Tibial nerve (tissue), 4 donors: ENCODE measurements at regions not wholly inside any gene's neighbourhood (a gene's known extent, or its start where the extent isn't known, plus 50 kb on each side); places are given as distances from the start of the nearest gene placed in this dataset.

Source experiments
- DNase-seq, 2 donors: peaks; one replicate each; pipeline ENCODE4 v3.0.0-alpha.2; 2019; ENCODE audit warnings: low spot score in 2 of 2
- H3K27ac ChIP-seq, 4 donors: fragments of 200-600 bp; sonication (generic) in 3 of 4; one replicate each; pipeline ENCODE4 v1.5.1; 2017 to 2019; ENCODE audit warnings: mild to moderate bottlenecking in 1 of 4
- H3K27me3 ChIP-seq, 2 donors: fragments of 200-600 bp; sonication (generic) in 1 of 2; one replicate each; pipeline versions ENCODE4 v1.5.1 to v1.6.0; 2017 to 2019
- H3K36me3 ChIP-seq, 3 donors: fragments of 200-600 bp; sonication (generic); one replicate each; pipeline ENCODE4 v1.5.1; 2018 to 2019
- H3K4me1 ChIP-seq, 4 donors: fragments of 200-600 bp; sonication (generic) in 3 of 4; one replicate each; pipeline ENCODE4 v1.5.1; 2017 to 2019
- H3K4me3 ChIP-seq, 4 donors: fragments of 200-600 bp; sonication (generic) in 3 of 4; one replicate each; pipeline ENCODE4 v1.5.1; 2017 to 2019; ENCODE audit warnings: mild to moderate bottlenecking in 1 of 4, moderate library complexity in 1 of 4
- H3K9me3 ChIP-seq, 4 donors: fragments of 200-600 bp; sonication (generic) in 3 of 4; one replicate each; pipeline ENCODE4 v1.5.1; 2017 to 2019
- EP300 ChIP-seq, 2 donors: sonication (generic); formaldehyde crosslinking; IDR thresholded peaks; one replicate each; pipeline ENCODE4 v1.6.1; 2017; ENCODE audit warnings: antibody characterized with exemption in 2 of 2, mild to moderate bottlenecking in 1 of 2
- POLR2A ChIP-seq, 2 donors: fragments of 450-650 bp; IDR thresholded peaks; one replicate each; pipeline ENCODE4 v1.6.1; 2017; ENCODE audit warnings: antibody characterized with exemption in 2 of 2, mild to moderate bottlenecking in 2 of 2, moderate library complexity in 2 of 2
- WGBS, 2 donors: methylation state at CpG; one replicate each; pipeline ENCODE4 v1.1.5; 2018; 5-methylcytosine and 5-hydroxymethylcytosine counted together
- TF ChIP-seq, protein P1 (sequence below), 5 experiments: fragments of 200-600 bp in 3 of 5; fragments of 450-650 bp in 2 of 5; sonication (generic) in 3 of 5; IDR thresholded peaks; one replicate each; pipeline ENCODE4 v1.5.1; 2016 to 2019; ENCODE audit warnings: antibody characterized with exemption in 5 of 5, mild to moderate bottlenecking in 3 of 5, moderate library complexity in 2 of 5

GRCh38 chr14:104271391-104271790 lies 133.0 kb downstream of the KIF26A start:
- TF ChIP-seq EP300 (IDR thresholded peaks at IDR 0.05) = no peak
- TF ChIP-seq, protein P1, sequence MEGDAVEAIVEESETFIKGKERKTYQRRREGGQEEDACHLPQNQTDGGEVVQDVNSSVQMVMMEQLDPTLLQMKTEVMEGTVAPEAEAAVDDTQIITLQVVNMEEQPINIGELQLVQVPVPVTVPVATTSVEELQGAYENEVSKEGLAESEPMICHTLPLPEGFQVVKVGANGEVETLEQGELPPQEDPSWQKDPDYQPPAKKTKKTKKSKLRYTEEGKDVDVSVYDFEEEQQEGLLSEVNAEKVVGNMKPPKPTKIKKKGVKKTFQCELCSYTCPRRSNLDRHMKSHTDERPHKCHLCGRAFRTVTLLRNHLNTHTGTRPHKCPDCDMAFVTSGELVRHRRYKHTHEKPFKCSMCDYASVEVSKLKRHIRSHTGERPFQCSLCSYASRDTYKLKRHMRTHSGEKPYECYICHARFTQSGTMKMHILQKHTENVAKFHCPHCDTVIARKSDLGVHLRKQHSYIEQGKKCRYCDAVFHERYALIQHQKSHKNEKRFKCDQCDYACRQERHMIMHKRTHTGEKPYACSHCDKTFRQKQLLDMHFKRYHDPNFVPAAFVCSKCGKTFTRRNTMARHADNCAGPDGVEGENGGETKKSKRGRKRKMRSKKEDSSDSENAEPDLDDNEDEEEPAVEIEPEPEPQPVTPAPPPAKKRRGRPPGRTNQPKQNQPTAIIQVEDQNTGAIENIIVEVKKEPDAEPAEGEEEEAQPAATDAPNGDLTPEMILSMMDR (IDR thresholded peaks at IDR 0.05) = no peak
- TF ChIP-seq POLR2A (IDR thresholded peaks at IDR 0.05) = no peak
- Histone ChIP-seq H3K4me1 (peaks cover 0 to 7% (median 0%) of the 10 kb centered on the region in 4 donors), H3K36me3 (no peaks in the 10 kb centered on the region), H3K9me3 (no peaks in the 10 kb centered on the region), H3K27me3 (no peaks in the 10 kb centered on the region), H3K4me3 (no peak overlapping the region), H3K27ac (no peak overlapping the region)
- WGBS, 2 donors = 40 to 42% methylated on average over 1 of the region's 1 CpG
- no peak for DNase-seq

DNA sequence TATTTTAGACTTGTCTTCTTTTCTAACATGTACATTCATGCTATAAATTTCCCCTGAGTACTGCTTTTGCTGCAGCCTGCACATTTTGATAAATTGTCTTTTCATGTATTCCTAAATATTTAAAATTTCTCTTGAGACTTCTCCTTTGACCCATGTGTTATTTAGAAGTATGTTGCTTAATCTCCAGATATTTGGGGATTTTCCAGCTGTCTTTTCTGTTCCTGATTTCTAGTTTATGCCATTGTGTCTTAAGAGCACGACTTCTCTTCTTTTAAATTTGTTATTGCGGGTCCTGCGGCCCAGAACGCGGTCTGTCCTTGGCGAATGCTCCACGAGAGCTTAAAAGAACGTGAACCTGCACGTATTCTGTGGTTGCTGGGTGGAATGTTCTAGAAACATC lies 136.4 kb downstream of the KIF26A start:
- 69 to 80% methylated on average over 9 of the region's 9 CpGs for WGBS, 2 donors
- Histone ChIP-seq H3K9me3 (no peaks in the 10 kb centered on the region), H3K4me1 (no peaks in the 10 kb centered on the region), H3K27ac (no peak overlapping the region), H3K4me3 (no peak overlapping the region), H3K27me3 (peaks cover 0 to 17% of the 10 kb centered on the region in 2 donors), H3K36me3 (no peaks in the 10 kb centered on the region)
- TF ChIP-seq, protein P1 (IDR thresholded peaks at IDR 0.05) = no peak
- TF ChIP-seq POLR2A (IDR thresholded peaks at IDR 0.05) = no peak
- TF ChIP-seq EP300 (IDR thresholded peaks at IDR 0.05) = no peak
- DNase-seq = no peak

GRCh38 chr14:104277416-104278213 lies 139.2 kb downstream of the KIF26A start:
- Histone ChIP-seq H3K27me3 (peaks cover 0 to 17% of the 10 kb centered on the region in 2 donors), H3K27ac (no peak overlapping the region), H3K4me3 (no peak overlapping the region), H3K9me3 (no peaks in the 10 kb centered on the region), H3K36me3 (no peaks in the 10 kb centered on the region), H3K4me1 (no peaks in the 10 kb centered on the region)
- WGBS, 2 donors = 81% methylated on average over 30 of the region's 30 CpGs
- DNase-seq = no peak
- TF ChIP-seq, protein P1 (IDR thresholded peaks at IDR 0.05) = no peak
- TF ChIP-seq POLR2A (IDR thresholded peaks at IDR 0.05) (no peak), EP300 (IDR thresholded peaks at IDR 0.05) (no peak)

DNA sequence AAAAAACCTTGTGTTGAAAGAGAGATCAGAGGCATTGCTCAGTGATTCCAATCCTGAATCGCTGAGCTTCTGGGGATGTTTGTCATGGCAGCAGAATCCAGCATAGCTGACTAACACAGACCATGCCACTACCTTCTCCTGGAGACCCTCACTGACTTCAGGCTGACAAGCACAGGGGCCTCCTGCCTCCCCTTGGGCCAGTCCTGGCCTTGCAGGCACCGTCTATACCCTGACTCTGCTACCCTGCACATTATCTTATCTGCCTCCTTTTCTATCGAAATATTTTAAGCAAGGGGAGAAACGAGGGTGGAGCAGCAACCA lies 139.8 kb downstream of the KIF26A start:
- Histone ChIP-seq H3K27me3 (peaks cover 0 to 21% of the 10 kb centered on the region in 2 donors), H3K4me1 (no peaks in the 10 kb centered on the region), H3K27ac (no peak overlapping the region), H3K9me3 (no peaks in the 10 kb centered on the region), H3K4me3 (no peak overlapping the region), H3K36me3 (no peaks in the 10 kb centered on the region)
- no peak for TF ChIP-seq EP300 (IDR thresholded peaks at IDR 0.05)
- TF ChIP-seq, protein P1 (IDR thresholded peaks at IDR 0.05) = no peak
- no peak for TF ChIP-seq POLR2A (IDR thresholded peaks at IDR 0.05)
- 86 to 93% methylated on average over 3 to 4 of the region's 4 CpGs for WGBS, 2 donors
- no peak for DNase-seq

DNA sequence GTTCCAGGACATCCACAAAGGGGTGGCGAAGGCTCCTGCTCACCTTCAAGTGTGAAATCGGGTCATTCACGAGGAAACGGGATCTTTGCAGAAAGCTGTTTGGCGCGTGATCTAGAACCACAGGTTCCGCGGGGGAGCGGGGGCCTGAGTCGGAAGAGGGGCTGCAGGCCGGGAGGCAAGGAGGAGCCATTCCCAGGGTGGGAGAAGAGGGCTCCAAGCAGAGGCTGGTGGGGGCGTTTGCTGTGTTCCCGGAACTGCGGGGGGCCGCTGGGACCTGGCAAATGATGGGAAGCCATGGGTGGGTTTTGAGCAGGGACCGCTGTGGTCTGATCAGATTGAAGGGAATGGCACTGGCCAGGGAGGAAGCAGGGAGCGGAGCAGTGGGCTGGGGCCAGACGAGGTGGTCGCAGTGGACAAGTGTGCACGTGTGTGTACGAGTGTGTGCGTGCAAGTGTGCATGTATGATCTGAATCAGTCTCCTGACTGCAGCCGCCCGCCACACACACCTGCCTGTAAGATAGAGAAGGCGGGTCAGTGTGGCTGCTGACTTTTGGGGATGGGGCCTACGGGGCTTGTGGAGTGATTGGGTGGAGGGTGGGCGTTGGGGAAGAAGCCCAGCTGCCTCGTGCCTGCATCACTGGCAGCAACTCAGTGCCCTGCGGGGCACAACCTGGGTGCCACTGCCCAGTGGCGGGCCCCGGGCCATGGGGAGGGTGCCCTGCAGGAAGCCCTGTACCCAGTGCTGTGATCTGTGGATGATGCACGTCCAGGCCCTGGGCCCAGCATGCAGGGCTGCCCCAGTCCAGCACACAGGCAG lies 141.9 kb downstream of the KIF26A start:
- H3K9me3 ChIP-seq = no peaks in the 10 kb centered on the region
- no peaks in the 10 kb centered on the region for H3K4me1 ChIP-seq
- no peak overlapping the region for H3K27ac ChIP-seq
- H3K4me3 ChIP-seq = no peak overlapping the region
- no peaks in the 10 kb centered on the region for H3K36me3 ChIP-seq
- 91% methylated on average over 26 to 29 of the region's 32 CpGs for WGBS, 2 donors
- H3K27me3 ChIP-seq = peaks cover 0 to 22% of the 10 kb centered on the region in 2 donors
- DNase-seq = no peak
- TF ChIP-seq POLR2A (IDR thresholded peaks at IDR 0.05) (no peak), EP300 (IDR thresholded peaks at IDR 0.05) (no peak)
- TF ChIP-seq, protein P1 (IDR thresholded peaks at IDR 0.05) = no peak
